HepG2 (cell line): ENCODE measurements at regions not wholly inside any gene's neighbourhood (a gene's known extent, or its start where the extent isn't known, plus 50 kb on each side); places are given as distances from the start of the nearest gene placed in this dataset.

Experiments used
- ATAC-seq: fragments of 200-7000 bp; cut with Tn5 transposase; 3 replicates; pipeline ENCODE4 v1.9.1; 2020; ENCODE audit warnings: mild to moderate bottlenecking, moderate library complexity
- BruUV-seq: library from RNA; stranded (reverse); fragments of 400-500 nt; replicated peaks from 2 replicates; lab custom pipeline; 2021; lab: Mats Ljungman, UMichigan
- CTCF ChIA-PET: fragments of 300-600 bp; formaldehyde crosslinking; extraction: SDS; loops from one replicate; lab custom pipeline; 2021; ENCODE audit warnings: low total read pairs, inconsistent platforms, low intra/inter-chr PET ratio; lab: Yijun Ruan, JAX
- POLR2A ChIA-PET: fragments of 350-600 bp; sonication (Branson Sonifier 250); formaldehyde crosslinking; loops from one replicate; lab custom pipeline; 2020; ENCODE audit warnings: antibody characterized with exemption, inconsistent platforms; lab: Yijun Ruan, JAX
- DNase-seq: peaks from one replicate; pipeline ENCODE4 v3.0.0-alpha.2; 2015; ENCODE audit warnings: low spot score
- FAIRE-seq: peaks from 3 replicates; lab custom pipeline; 2011; peaks lifted over from hg19 to GRCh38; lab: Jason Lieb, UNC
- H2AFZ ChIP-seq: one replicate; pipeline ENCODE4 v1.6.1; 2011; ENCODE audit warnings: low read length, inconsistent platforms
- H3K27ac ChIP-seq: fragments of 300-600 bp; 3 replicates; pipeline ENCODE4 v1.8.0; 2011; ENCODE audit warnings: mixed run types, mild to moderate bottlenecking, mixed read lengths, low read length, inconsistent platforms; ENCODE audit not compliant: insufficient read depth; ENCODE audit errors: extremely low read length
- H3K27me3 ChIP-seq, 2 experiments: fragments of 200-600 bp in 1 of 2; 2 replicates in 1 of 2; 3 replicates in 1 of 2; pipeline versions ENCODE4 v1.6.0 to v1.8.0; 2011; ENCODE audit warnings: low read length in 2 of 2, mild to moderate bottlenecking in 2 of 2, moderate library complexity in 2 of 2, inconsistent platforms in 1 of 2; ENCODE audit not compliant: insufficient read depth in 2 of 2, control insufficient read depth in 1 of 2
- H3K36me3 ChIP-seq, 2 experiments: fragments of 200-600 bp in 1 of 2; replicated peaks in 1 of 2; 2 replicates in 1 of 2; 3 replicates in 1 of 2; pipeline versions ENCODE4 v1.5.1 to v1.8.0; 2011; ENCODE audit warnings: low read length in 2 of 2, inconsistent platforms in 1 of 2; ENCODE audit not compliant: insufficient read depth in 2 of 2, control insufficient read depth in 1 of 2
- H3K4me1 ChIP-seq: 2 replicates; pipeline ENCODE4 v1.5.1; 2012; ENCODE audit warnings: low read length, inconsistent platforms; ENCODE audit not compliant: insufficient read depth
- H3K4me2 ChIP-seq: 2 replicates; pipeline ENCODE4 v1.6.0; 2011; ENCODE audit warnings: low read depth, low read length, inconsistent platforms
- H3K4me3 ChIP-seq, 3 experiments: fragments of 200-600 bp in 1 of 3; sonication (generic), shearing (Covaris generic) in 1 of 3; replicated peaks in 1 of 3; 2 replicates each; pipeline ENCODE4 v1.5.1; 2011 to 2016; ENCODE audit warnings: low read length in 3 of 3, inconsistent platforms in 2 of 3, low read depth in 2 of 3, mild to moderate bottlenecking in 2 of 3, control low read depth in 1 of 3, mixed read lengths in 1 of 3; ENCODE audit not compliant: insufficient read depth in 1 of 3
- H3K79me2 ChIP-seq: one replicate; pipeline ENCODE4 v1.6.1; 2011; ENCODE audit warnings: low read length, inconsistent platforms; ENCODE audit not compliant: insufficient read depth
- H3K9ac ChIP-seq: 2 replicates; pipeline ENCODE4 v1.6.0; 2011; ENCODE audit warnings: mild to moderate bottlenecking, low read depth, low read length, inconsistent platforms; ENCODE audit not compliant: insufficient read depth
- H3K9me3 ChIP-seq: 2 replicates; pipeline ENCODE4 v1.5.1; 2012; ENCODE audit warnings: mild to moderate bottlenecking, low read length
- H4K20me1 ChIP-seq: 2 replicates; pipeline ENCODE4 v1.6.0; 2011; ENCODE audit warnings: inconsistent platforms, mild to moderate bottlenecking, low read length, moderate library complexity; ENCODE audit not compliant: insufficient read depth
- ARID2 ChIP-seq: sonication (generic); formaldehyde crosslinking; IDR thresholded peaks from 2 replicates; pipeline ENCODE4 v1.8.1; 2022; ENCODE audit warnings: mild to moderate bottlenecking, missing genetic modification reagents, borderline replicate concordance
- KLF11 ChIP-seq: IDR thresholded peaks from 2 replicates; pipeline ENCODE4 v1.6.1; 2016; ENCODE audit warnings: missing compliant biosample characterization
- LCORL ChIP-seq, 2 experiments: fragments of 450-650 bp in 1 of 2; sonication (generic) in 1 of 2; formaldehyde crosslinking in 1 of 2; IDR thresholded peaks; 2 replicates each; pipeline versions ENCODE4 v1.5.0 to v1.6.1; 2017 to 2020; ENCODE audit warnings: antibody characterized with exemption in 1 of 2, missing genetic modification reagents in 1 of 2
- PAX8 ChIP-seq: sonication (generic); formaldehyde crosslinking; IDR thresholded peaks from 2 replicates; pipeline ENCODE4 v1.8.0; 2022; ENCODE audit warnings: mild to moderate bottlenecking, missing genetic modification reagents, borderline replicate concordance
- TAF1 ChIP-seq: sonication (generic); formaldehyde crosslinking; IDR thresholded peaks from 2 replicates; pipeline ENCODE4 v1.4.0; 2020; ENCODE audit warnings: missing genetic modification reagents
- ZNF33A ChIP-seq: sonication (generic); formaldehyde crosslinking; IDR thresholded peaks from 2 replicates; pipeline ENCODE4 v1.5.1; 2020; ENCODE audit warnings: missing genetic modification reagents, mild to moderate bottlenecking, moderate library complexity, borderline replicate concordance
- ZNF547 ChIP-seq: sonication (generic); formaldehyde crosslinking; IDR thresholded peaks from 2 replicates; pipeline ENCODE4 v1.5.1; 2020; ENCODE audit warnings: mild to moderate bottlenecking, missing genetic modification reagents
- in situ Hi-C: cut with HindIII; loops from 2 replicates; pipeline ENCODE4 v1.10.0; 2017; ENCODE audit warnings: low pct_unique_long_range_greater_than_20kb; ENCODE audit not compliant: extremely low pct_ligation_motif_present
- intact Hi-C: fragments of 100-400 bp; cut with micrococcal nuclease; formaldehyde crosslinking; loops from one replicate; pipeline ENCODE4 v1.10.0; 2022; ENCODE audit not compliant: unreplicated experiment
- TF ChIP-seq, protein P1 (sequence below), 2 experiments: sonication (generic) in 1 of 2; formaldehyde crosslinking in 1 of 2; IDR thresholded peaks; 2 replicates each; pipeline versions ENCODE4 v1.4.0 to v1.6.1; 2016 to 2020; ENCODE audit warnings: borderline replicate concordance in 1 of 2, low read depth in 1 of 2, mild to moderate bottlenecking in 1 of 2, missing genetic modification reagents in 1 of 2

DNA sequence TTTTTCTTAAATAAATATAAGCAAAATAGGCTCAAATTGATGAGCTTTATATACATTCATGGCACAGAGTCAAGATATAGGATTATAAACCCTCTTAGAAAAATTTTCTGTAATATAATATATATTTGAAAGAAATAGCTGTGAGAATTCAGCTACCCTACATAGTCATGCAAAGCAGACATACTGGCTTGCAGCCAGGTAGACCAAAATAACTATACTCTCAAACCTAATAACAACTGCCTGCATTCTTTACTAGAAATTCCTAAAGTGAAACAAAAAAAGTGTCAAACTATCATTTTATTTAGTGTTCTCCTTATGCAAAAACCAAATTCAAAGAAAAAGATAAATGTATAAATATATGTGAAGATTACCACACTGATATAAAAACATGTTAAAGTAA, 1390.2 kb downstream of the C4orf33 start (continued):
- TF ChIP-seq ZNF33A (CRISPR knock-in tag): no peak

DNA sequence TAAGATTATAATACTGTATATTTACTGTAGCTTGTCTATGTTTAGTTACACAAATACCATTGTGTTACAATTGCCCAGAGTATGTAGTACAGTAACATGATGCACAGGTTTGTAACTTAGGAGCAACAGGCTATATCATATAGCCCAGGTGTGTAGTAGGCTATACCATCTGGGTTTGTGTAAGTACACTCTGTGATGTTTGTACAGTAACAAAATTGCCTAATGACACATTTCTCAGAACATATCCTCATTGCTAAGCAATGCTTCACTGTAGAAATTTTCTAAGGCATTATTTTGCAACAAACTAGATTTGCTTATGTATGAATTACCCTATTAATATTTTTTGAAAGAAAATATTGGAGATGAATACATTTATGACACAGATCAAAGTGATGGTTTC, 1390.9 kb downstream of the C4orf33 start:
- no peak for FAIRE-seq
- in situ Hi-C loops (no loop called here), intact Hi-C loops (no loop called here)
- peaks cover 4% of the 10 kb centered on the region for H3K9me3 ChIP-seq
- H3K27me3 ChIP-seq: no peaks in the 10 kb centered on the region
- no peak overlapping the region for H2AFZ ChIP-seq
- H3K79me2 ChIP-seq: no peaks in the 10 kb centered on the region
- DNase-seq: no peak
- H3K9ac ChIP-seq: no peak overlapping the region
- POLR2A ChIA-PET: no interaction called here
- H3K27ac ChIP-seq: no peak overlapping the region
- no peak overlapping the region for H3K4me3 ChIP-seq
- H3K4me2 ChIP-seq: no peak overlapping the region
- no peaks in the 10 kb centered on the region for H3K36me3 ChIP-seq
- TF ChIP-seq PAX8 (CRISPR knock-in tag): no peak
- TF ChIP-seq LCORL (IDR thresholded peaks at IDR 0.05): no peak
- TF ChIP-seq LCORL (CRISPR knock-in tag; IDR thresholded peaks at IDR 0.05): no peak
- no peak for TF ChIP-seq KLF11
- TF ChIP-seq ARID2 (CRISPR knock-in tag): no peak
- no peak for TF ChIP-seq ZNF547
- TF ChIP-seq, protein P1, sequence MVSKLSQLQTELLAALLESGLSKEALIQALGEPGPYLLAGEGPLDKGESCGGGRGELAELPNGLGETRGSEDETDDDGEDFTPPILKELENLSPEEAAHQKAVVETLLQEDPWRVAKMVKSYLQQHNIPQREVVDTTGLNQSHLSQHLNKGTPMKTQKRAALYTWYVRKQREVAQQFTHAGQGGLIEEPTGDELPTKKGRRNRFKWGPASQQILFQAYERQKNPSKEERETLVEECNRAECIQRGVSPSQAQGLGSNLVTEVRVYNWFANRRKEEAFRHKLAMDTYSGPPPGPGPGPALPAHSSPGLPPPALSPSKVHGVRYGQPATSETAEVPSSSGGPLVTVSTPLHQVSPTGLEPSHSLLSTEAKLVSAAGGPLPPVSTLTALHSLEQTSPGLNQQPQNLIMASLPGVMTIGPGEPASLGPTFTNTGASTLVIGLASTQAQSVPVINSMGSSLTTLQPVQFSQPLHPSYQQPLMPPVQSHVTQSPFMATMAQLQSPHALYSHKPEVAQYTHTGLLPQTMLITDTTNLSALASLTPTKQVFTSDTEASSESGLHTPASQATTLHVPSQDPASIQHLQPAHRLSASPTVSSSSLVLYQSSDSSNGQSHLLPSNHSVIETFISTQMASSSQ (IDR thresholded peaks at IDR 0.05; ENCODE audit: low read depth): no peak
- TF ChIP-seq, protein P1 (CRISPR knock-in tag; IDR thresholded peaks at IDR 0.05; ENCODE audit: borderline replicate concordance): no peak
- TF ChIP-seq TAF1 (CRISPR knock-in tag): no peak
- CTCF ChIA-PET: no interaction called here
- H4K20me1 ChIP-seq: no peaks in the 10 kb centered on the region
- BruUV-seq: no TSS peak
- ATAC-seq: no peak
- H3K4me1 ChIP-seq: no peaks in the 10 kb centered on the region
